ENCODE measurements at regions not wholly inside any gene's neighbourhood (a gene's known extent, or its start where the extent isn't known, plus 50 kb on each side); places are given as distances from the start of the nearest gene placed in this dataset.

- no peak overlapping the region for H2AFZ ChIP-seq (ENCODE audit: low read length)
- ATAC-seq (no peak), FAIRE-seq (no peak), DNase-seq (ENCODE audit: low spot score) (no peak)
- H3K36me3 ChIP-seq (replicated peaks in 1 of 2; ENCODE audit: control insufficient read depth in 1 of 2, insufficient read depth in 2 of 2, low read length in 2 of 2) = no peaks in the 10 kb centered on the region
- intact Hi-C loops (cut with micrococcal nuclease; ENCODE audit: unreplicated experiment) (no loop called here), in situ Hi-C loops (cut with HindIII; ENCODE audit: extremely low pct_ligation_motif_present, low pct_unique_long_range_greater_than_20kb) (no loop called here)
- H4K20me1 ChIP-seq (ENCODE audit: insufficient read depth, low read length) = no peaks in the 10 kb centered on the region
- peaks cover 14% of the 10 kb centered on the region for H3K4me1 ChIP-seq (ENCODE audit: insufficient read depth, low read length)
- no peak overlapping the region for H3K9ac ChIP-seq (ENCODE audit: insufficient read depth, low read depth, low read length)
- ChIA-PET POLR2A (no interaction called here), CTCF (ENCODE audit: low intra/inter-chr PET ratio, low total read pairs) (no interaction called here)
- 76% methylated on average over 3 of the region's 3 CpGs for WGBS (ENCODE audit: low lambda C conversion rate)
- no peak overlapping the region for H3K4me2 ChIP-seq (ENCODE audit: low read depth, low read length)
- H3K27me3 ChIP-seq (ENCODE audit: control insufficient read depth in 1 of 2, insufficient read depth in 2 of 2, low read length in 2 of 2) = no peaks in the 10 kb centered on the region
- TF ChIP-seq ZNF597 (CRISPR knock-in tag; IDR thresholded peaks at IDR 0.05) (no peak), SP2 (CRISPR knock-in tag; IDR thresholded peaks at IDR 0.05) (no peak), RFXANK (CRISPR knock-in tag; IDR thresholded peaks at IDR 0.05) (no peak)
- no peak overlapping the region for H3K27ac ChIP-seq (ENCODE audit: extremely low read length, insufficient read depth, low read length)
- no peaks in the 10 kb centered on the region for H3K9me3 ChIP-seq (ENCODE audit: low read length)
- H3K79me2 ChIP-seq (ENCODE audit: insufficient read depth, low read length) = no peaks in the 10 kb centered on the region
- no peak overlapping the region for H3K4me3 ChIP-seq (replicated peaks in 1 of 3; ENCODE audit: insufficient read depth in 1 of 3, low read depth in 2 of 3, low read length in 3 of 3)
- BruUV-seq (replicated peaks) = no TSS peak
Observed at GRCh38 chr3:177557548-177557947, 360.3 kb upstream of the TBL1XR1 start.

- in situ Hi-C loops (cut with HindIII; ENCODE audit: extremely low pct_ligation_motif_present, low pct_unique_long_range_greater_than_20kb) (no loop called here), intact Hi-C loops (cut with micrococcal nuclease; ENCODE audit: unreplicated experiment) (no loop called here)
- FAIRE-seq (no peak), ATAC-seq (no peak), DNase-seq (ENCODE audit: low spot score) (no peak)
- no peak overlapping the region for H2AFZ ChIP-seq (ENCODE audit: low read length)
- H3K9ac ChIP-seq (ENCODE audit: insufficient read depth, low read depth, low read length) = no peak overlapping the region
- no peak overlapping the region for H3K4me2 ChIP-seq (ENCODE audit: low read depth, low read length)
- no peak overlapping the region for H3K4me3 ChIP-seq (replicated peaks in 1 of 3; ENCODE audit: insufficient read depth in 1 of 3, low read depth in 2 of 3, low read length in 3 of 3)
- H3K27me3 ChIP-seq (ENCODE audit: control insufficient read depth in 1 of 2, insufficient read depth in 2 of 2, low read length in 2 of 2) = no peaks in the 10 kb centered on the region; a peak in 1 of 5 replicates
- no peaks in the 10 kb centered on the region for H3K9me3 ChIP-seq (ENCODE audit: low read length)
- BruUV-seq (replicated peaks) = no TSS peak
- no peaks in the 10 kb centered on the region for H3K36me3 ChIP-seq (replicated peaks in 1 of 2; ENCODE audit: control insufficient read depth in 1 of 2, insufficient read depth in 2 of 2, low read length in 2 of 2)
- no peaks in the 10 kb centered on the region for H4K20me1 ChIP-seq (ENCODE audit: insufficient read depth, low read length)
- 76% methylated on average over 5 of the region's 5 CpGs for WGBS (ENCODE audit: low lambda C conversion rate)
- CTCF ChIA-PET (ENCODE audit: low intra/inter-chr PET ratio, low total read pairs) = no interaction called here
- peaks cover 14% of the 10 kb centered on the region for H3K4me1 ChIP-seq (ENCODE audit: insufficient read depth, low read length)
- H3K27ac ChIP-seq (ENCODE audit: extremely low read length, insufficient read depth, low read length) = no peak overlapping the region
- H3K79me2 ChIP-seq (ENCODE audit: insufficient read depth, low read length) = no peaks in the 10 kb centered on the region
- TF ChIP-seq SATB2 (CRISPR knock-in tag; IDR thresholded peaks at IDR 0.05) (no peak), STAG1 (CRISPR knock-in tag; IDR thresholded peaks at IDR 0.05) (peak; percentile 38; the same call in 1 of the 2 replicates)
- POLR2A ChIA-PET = no interaction called here
Observed at GRCh38 chr3:177561365-177561764, 364.1 kb upstream of the TBL1XR1 start.
